Panc1 (cell line): ENCODE measurements at regions not wholly inside any gene's neighbourhood (a gene's known extent, or its start where the extent isn't known, plus 50 kb on each side); places are given as distances from the start of the nearest gene placed in this dataset.

Experiments used
- CTCF ChIP-seq: fragments of 450-650 bp; IDR thresholded peaks from 2 replicates; pipeline ENCODE4 v1.5.1; 2017; ENCODE audit warnings: mild to moderate bottlenecking
- REST ChIP-seq, 2 experiments: IDR thresholded peaks; 2 replicates each; pipeline ENCODE4 v1.6.1; 2011 to 2012; ENCODE audit warnings: low read depth in 2 of 2, control low read depth in 1 of 2, low read length in 1 of 2, mild to moderate bottlenecking in 1 of 2, moderate library complexity in 1 of 2; ENCODE audit not compliant: insufficient read depth in 1 of 2
- TCF7L2 ChIP-seq: IDR thresholded peaks from 2 replicates; pipeline ENCODE4 v1.6.1; 2011; ENCODE audit warnings: mild to moderate bottlenecking, low read depth, low read length, inconsistent platforms

GRCh38 chr18:38022234-38022633 lies 456.6 kb upstream of the CELF4 start:
- TF ChIP-seq CTCF (no peak), TCF7L2 (no peak), REST (IDR thresholded peaks at IDR 0.05; ENCODE audit: insufficient read depth in 1 of 2, low read depth in 2 of 2, low read length in 1 of 2) (no peak)
